HG03025 (cell line): ENCODE measurements at regions not wholly inside any gene's neighbourhood (a gene's known extent, or its start where the extent isn't known, plus 50 kb on each side); places are given as distances from the start of the nearest gene placed in this dataset.

Experiments used
- ATAC-seq: cut with Tn5 transposase; IDR thresholded peaks from one replicate; pipeline ENCODE4 v1.9.1; 2021; ENCODE audit warnings: mild to moderate bottlenecking, moderate library complexity; ENCODE audit not compliant: unreplicated experiment, low FRiP score

DNA sequence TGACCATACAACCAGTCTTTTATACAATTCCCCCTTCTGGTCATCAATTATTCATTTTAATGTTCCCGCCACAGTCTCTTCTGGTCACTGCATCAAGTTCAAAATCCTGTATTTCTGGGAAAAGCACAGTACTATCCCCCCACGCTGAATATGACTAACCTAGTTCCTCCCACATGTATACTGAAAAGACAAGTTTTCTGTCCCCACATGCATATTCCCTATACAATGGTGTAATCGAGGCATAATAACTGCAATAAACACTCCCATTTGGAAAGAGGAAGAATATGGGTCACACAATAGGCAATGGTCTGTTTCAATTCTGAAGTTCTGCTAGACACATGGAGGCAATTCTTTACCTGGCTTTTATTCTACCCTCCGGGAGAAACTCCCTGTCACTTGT is 344.9 kb downstream of the EFNA5 start:
- no peak for ATAC-seq

DNA sequence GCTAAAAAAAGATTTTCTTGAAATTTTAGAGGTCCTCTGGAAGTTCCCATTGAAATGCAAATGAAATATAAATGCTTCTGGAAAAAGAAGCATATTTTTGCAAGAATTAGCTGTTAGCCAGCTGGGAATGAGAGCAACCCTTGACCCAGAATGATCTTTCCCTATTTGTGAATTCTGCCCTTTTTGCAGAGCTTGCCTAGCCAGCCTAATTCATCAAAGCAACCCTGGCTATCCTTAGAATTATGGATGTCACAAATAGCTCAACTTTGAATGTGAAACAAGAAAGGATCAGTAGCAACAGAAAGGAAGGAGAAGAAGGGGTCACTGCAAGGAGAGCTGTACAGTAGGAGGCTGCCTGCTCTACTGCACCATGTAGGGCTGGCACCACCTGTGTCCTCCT is 345.9 kb downstream of the EFNA5 start:
- ATAC-seq: no peak

- no peak for ATAC-seq
Measured at GRCh38 chr5:107324071-107324470, 346.7 kb downstream of the EFNA5 start.

DNA sequence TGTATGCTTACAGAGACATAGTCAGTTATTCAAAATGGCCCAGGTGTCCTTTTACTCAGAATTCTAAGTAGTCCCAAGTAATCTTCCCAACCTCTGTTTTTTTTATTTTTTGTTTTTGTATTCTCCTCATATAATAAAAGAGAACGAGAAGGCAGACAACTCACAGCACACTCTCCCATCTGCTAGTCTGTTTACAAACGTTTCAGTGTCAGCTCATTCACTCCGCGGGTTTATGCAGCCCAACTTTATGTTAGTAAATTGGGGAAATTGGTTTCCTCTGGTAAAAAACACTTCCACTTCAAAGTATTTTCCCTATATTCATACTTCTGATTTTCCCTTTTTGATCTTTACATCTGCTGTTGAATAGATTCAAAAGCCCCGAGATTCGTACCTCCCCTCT is 347.2 kb downstream of the EFNA5 start:
- no peak for ATAC-seq

GRCh38 chr5:107322936-107323335 is 347.8 kb downstream of the EFNA5 start:
- no peak for ATAC-seq

DNA sequence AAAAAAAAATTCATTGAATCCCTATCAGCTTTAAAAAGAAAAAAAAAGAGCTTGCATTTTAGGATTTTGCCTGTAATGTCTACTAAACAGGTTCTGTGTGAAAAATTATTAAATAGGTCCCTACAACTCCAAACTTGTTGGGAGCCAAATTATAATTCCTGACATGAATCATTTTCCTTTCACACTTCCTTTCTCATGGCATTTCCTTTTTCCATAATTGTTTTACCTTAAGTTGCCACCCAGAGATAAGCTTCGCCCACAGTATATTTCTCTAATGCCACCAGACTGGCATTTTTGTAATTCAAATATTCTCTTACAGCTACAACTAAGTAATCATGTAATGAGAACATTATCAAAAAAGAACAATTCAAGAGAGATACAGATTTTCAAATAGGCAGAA is 348.8 kb downstream of the EFNA5 start:
- no peak for ATAC-seq

DNA sequence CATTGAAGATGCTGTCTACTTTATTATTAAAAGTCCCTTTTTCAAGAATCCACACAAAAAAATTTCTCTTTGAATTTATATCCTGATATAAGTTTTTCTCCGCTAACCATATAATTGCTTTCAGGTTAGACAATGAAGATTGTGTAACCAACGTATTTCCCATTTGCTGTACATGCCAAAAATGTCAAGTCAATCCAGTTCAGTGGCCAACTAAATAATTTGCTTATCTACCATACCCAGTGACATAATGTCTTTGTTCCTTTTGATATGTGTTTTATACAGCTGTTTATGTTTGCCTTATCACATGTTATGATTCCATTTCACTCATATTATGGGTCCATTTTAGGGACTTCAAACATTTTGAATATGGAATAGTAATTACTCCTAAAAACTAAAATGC is 349.9 kb downstream of the EFNA5 start:
- ATAC-seq: no peak

DNA sequence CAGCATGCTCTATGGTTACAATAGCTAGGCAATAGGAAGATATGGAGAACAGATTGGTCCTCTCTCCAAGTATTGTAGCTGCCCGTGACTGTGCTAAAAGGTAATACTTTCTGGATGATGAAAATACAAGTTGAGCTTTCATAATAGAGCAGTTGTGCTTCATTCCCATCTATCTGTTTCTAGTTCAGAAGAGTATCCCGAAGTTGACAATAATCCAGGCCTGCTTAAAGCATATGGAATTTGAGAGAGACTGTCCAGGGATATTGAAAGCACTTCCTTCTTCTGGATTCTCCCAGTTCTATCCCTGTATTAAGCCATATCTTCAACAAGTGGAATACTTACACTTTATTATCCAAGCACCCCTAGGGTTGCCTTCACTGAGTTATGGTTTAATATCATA is 350.4 kb downstream of the EFNA5 start:
- no peak for ATAC-seq

- no peak for ATAC-seq
Measured at GRCh38 chr5:107319901-107320300, 350.8 kb downstream of the EFNA5 start.

DNA sequence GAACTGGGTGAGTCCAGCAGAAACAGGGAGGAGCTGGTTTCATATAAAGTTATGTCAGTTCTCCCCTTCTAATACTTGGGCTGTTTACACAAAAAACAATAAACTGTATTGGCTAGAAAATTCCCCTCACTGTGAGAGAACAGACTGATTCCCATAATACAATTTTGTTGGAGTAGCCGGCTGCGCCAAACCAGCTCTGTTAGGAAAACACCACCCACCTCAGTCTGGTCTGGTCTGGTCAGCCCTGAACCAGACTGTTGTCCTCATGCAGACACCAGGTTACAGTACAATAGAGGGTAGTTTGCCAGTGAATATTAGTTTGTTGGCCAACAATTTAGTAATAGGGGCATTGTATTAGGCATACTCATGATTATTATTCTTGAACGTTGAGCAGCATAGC is 356.4 kb downstream of the EFNA5 start:
- no peak for ATAC-seq

DNA sequence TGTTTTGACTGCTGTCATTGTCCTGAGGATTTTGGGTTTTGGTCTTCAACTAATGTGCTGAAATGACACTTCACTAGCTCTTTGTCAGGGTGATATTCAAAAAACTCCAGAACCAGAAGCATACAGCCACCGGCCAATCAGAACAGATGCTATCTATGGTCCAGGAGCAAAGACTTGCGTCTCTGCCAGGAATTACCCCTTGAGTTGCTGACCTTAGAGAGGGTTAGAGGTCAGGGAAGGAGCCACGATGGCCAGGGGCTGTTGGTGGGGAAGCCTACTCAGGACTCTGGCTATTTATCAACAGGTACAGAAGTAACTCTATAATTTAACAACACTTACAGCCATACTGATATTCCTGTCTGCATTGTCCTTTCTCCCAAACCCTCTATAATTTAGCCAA is 356.8 kb downstream of the EFNA5 start:
- no peak for ATAC-seq

DNA sequence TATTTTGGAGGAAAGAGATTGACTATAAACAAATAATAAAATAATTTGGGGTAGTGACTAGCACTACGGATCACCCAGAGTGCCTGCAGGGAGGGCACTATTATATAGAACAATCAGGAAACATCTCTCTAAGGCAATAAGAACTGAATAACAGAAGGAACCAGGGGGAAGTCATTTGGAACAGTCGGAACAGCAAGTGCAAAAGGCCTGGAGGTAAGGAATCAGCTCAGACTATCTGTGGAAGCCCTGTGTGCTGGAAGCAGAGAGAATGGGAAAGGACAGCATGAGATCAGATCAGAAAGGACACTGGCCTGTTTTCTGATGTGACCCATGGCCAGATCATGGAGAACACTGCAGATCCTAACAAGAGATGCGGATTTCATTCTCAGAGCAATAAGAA is 357.6 kb downstream of the EFNA5 start:
- ATAC-seq: no peak

GRCh38 chr5:107310181-107310580 is 360.6 kb downstream of the EFNA5 start:
- ATAC-seq: no peak

- ATAC-seq: no peak
Measured at GRCh38 chr5:107306594-107306993, 364.1 kb downstream of the EFNA5 start.

DNA sequence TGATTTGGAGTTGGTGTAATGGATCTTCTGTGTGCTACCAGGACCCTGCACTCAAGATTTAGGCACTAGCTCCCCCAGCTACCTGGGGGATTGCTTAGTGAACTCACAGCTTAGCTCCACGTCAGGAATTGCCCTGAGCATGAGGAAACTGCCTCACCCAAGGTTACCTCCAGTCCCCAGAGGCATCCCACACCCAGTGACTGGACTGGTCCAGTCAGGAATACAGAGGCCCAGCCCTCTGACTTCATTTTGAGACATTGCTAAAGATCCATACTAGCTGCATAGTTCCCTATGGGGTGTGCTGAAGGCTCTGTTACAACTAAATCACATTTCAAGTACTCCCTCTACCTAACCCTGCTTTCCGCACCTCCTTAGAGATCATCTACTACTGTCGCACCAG is 364.7 kb downstream of the EFNA5 start:
- ATAC-seq: no peak

DNA sequence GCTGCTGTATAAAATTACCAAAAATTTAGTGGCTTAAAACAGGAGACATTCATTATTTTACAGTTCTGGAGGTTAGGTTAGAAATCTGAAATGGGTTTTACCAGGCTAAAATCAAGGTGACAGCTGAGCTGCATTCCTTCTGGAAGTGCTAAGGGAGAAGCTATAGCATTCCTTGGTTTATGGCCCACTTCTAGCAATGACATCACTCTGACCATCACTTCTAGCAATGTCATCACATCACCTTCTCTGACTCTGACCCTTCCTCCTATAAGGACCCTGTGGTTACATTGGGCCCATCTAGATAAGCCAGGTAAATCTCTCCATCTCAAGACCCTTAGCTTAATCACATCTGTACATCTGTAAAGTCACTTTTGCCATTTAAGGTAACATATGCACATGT is 366.1 kb downstream of the EFNA5 start:
- no peak for ATAC-seq

DNA sequence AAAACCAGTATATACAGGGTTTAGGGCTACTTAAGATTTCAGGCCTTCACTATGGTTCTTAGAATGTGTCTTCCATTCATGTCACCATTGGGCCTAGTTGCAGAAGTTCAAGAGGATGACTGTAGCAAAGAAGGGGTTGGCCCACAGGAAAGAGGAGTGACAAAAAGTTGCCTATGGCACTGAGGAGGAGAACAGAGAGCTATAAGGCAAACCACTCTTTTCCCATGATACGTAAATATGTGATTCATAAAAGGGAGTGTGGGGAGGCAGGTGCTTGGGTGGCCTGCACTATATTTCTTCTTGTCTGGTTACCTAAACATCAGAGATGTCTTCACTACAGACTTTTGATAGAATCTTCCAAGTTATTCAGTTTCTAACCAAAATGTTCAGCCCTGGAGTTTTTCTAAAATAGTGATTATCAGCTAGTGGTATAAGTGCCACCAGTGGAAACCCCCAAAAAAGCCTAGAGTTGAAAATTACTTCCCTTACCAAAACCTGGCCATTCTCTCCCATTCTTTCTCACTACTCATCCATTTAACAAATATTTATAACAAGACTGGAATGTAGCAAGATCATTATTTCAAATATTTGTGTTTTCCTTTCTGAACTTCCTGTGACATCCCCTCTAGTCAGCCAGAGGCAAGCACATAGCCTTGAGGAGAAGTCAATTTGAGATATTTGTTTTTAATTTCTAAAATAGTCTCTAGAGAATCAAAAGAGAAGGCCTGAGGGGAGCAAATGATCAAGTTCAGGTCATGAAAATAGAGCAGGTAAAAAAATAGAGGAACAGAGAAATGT is 367.4 kb downstream of the EFNA5 start:
- no peak for ATAC-seq

DNA sequence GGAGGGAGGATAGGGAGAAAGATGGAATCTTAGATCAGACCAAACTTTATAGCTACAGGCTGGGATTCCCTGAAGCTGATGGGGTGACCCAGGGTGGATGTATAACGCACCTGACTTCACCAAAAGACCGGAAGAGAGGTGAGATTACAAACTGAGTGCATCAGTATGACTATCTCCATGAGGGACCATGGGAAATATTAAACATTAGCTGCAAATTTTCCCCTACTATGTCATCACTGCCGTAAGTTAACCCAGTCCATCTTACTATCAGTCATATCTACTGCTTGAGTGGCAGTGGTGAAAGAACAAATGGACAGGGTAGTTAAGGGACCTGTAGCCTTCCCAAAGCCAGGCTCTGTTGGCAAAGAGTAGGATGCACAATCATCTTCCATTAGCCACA is 368.3 kb downstream of the EFNA5 start:
- ATAC-seq: no peak

DNA sequence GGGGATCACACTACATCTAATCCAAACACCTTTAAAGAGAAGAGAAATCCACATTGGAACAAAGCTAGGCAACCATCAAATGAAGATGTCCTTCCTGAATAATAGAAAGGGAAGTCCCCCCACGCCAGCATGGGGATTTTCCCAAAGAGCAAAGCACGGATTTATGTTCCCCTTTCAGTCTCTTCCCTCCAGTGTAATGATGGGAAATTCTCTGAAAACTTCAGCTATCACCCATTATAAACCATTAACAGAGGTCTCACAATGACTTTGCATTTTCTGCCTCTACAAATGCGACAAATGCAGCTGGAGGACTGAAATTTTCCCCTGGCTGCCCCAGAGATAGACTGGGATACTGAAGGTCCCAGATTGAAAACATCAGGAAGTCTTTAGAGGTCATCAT is 368.7 kb downstream of the EFNA5 start:
- no peak for ATAC-seq

DNA sequence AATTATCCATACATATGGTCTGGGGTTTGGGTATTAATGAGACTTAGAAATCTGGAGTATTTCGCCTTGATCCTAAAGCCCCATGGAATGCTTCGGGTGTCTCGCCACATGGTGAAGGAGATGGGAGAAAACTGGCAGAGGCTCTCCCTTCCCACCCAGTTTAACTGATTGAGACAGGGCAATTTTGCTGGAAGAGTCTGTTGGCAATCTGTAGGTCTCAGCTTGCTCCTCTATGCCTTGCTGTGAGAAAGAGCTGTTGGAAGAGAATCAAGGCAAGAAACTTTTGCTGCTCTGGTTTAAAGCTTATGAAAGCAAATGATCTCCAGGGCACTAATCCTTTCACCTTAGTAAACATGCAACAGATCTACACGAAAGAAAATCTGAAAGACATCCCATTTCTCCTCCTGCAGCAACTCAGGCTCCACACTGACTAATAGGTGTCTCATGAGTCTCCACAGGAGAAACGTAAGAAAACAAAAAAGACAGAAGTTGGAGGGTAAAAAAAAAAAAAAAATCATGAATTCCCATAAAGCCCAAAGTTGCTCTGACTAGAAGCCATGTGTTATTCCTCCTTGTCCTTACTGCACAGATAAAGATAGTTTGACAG is 369.9 kb downstream of the EFNA5 start:
- no peak for ATAC-seq

DNA sequence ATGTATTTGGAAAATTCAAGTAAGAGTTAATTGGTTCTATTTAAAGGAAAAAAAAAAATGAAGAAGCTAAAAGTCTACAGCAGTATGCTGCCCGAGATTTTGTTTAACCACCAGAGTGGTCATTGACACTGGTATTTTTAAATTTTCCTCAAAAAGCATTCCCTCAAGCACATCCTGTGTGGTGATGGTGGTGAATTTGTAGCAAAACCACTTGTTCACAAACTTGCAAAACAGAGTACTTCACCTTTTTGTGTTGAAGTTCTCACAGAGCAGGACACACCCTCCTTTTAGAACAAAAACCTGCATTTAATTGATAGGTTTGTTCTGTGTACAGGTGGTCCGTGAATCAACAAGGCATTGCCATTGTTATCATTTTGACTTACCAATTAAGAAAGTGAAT is 374.2 kb downstream of the EFNA5 start:
- ATAC-seq: no peak

- no peak for ATAC-seq
Measured at GRCh38 chr5:107295914-107296313, 374.8 kb downstream of the EFNA5 start.
